ENCODE measurements at regions not wholly inside any gene's neighbourhood (a gene's known extent, or its start where the extent isn't known, plus 50 kb on each side); places are given as distances from the start of the nearest gene placed in this dataset.

DNA sequence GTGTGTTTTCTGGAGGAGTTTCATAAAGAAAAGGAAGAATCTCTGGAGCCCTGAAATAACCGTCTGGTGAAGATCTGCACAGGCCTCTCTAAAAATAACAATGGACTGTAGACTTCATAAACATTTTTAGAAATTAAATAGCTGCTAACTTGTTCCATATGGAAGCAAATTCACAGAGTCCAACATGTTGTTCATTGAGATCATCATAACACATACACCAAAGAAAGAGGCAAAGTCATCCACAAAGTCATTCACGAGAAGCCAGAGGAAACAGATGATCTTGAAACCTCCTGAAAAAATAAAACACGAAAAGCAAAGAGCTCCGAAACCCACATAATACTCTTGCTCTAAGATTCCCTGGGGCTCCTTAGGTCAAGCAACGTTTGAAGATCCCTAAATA lies 347.8 kb downstream of the EFNA5 start:
- TF ChIP-seq POLR2AphosphoS5 (IDR thresholded peaks at IDR 0.05) (no peak), EP300 (IDR thresholded peaks at IDR 0.05) (no peak), POLR2A (IDR thresholded peaks at IDR 0.05) (no peak)
- TF ChIP-seq, protein P1, sequence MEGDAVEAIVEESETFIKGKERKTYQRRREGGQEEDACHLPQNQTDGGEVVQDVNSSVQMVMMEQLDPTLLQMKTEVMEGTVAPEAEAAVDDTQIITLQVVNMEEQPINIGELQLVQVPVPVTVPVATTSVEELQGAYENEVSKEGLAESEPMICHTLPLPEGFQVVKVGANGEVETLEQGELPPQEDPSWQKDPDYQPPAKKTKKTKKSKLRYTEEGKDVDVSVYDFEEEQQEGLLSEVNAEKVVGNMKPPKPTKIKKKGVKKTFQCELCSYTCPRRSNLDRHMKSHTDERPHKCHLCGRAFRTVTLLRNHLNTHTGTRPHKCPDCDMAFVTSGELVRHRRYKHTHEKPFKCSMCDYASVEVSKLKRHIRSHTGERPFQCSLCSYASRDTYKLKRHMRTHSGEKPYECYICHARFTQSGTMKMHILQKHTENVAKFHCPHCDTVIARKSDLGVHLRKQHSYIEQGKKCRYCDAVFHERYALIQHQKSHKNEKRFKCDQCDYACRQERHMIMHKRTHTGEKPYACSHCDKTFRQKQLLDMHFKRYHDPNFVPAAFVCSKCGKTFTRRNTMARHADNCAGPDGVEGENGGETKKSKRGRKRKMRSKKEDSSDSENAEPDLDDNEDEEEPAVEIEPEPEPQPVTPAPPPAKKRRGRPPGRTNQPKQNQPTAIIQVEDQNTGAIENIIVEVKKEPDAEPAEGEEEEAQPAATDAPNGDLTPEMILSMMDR (IDR thresholded peaks at IDR 0.05): no peak
- H3K4me1 ChIP-seq: no peaks in the 10 kb centered on the region
- 73 to 83% (median 79%) methylated on average over 5 of the region's 5 CpGs for WGBS, 5 donors
- no peaks in the 10 kb centered on the region for H3K36me3 ChIP-seq
- H3K4me3 ChIP-seq: no peak overlapping the region
- intact Hi-C loops (cut with DNase I; ENCODE audit: low total_unique reads): no loop called here
- no peak overlapping the region for H3K27ac ChIP-seq
- H3K9me3 ChIP-seq: no peaks in the 10 kb centered on the region
- DNase-seq: peak in 1 of 2 donors; percentile 29
- no peaks in the 10 kb centered on the region for H3K27me3 ChIP-seq

DNA sequence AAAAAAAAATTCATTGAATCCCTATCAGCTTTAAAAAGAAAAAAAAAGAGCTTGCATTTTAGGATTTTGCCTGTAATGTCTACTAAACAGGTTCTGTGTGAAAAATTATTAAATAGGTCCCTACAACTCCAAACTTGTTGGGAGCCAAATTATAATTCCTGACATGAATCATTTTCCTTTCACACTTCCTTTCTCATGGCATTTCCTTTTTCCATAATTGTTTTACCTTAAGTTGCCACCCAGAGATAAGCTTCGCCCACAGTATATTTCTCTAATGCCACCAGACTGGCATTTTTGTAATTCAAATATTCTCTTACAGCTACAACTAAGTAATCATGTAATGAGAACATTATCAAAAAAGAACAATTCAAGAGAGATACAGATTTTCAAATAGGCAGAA lies 348.8 kb downstream of the EFNA5 start:
- TF ChIP-seq, protein P1 (IDR thresholded peaks at IDR 0.05): no peak
- H3K4me1 ChIP-seq: no peaks in the 10 kb centered on the region
- 50 to 71% (median 58%) methylated on average over 1 of the region's 1 CpG for WGBS, 5 donors
- H3K4me3 ChIP-seq: no peak overlapping the region
- no peaks in the 10 kb centered on the region for H3K36me3 ChIP-seq
- H3K9me3 ChIP-seq: no peaks in the 10 kb centered on the region
- intact Hi-C loops (cut with DNase I; ENCODE audit: low total_unique reads): no loop called here
- no peak for DNase-seq
- no peaks in the 10 kb centered on the region for H3K27me3 ChIP-seq
- H3K27ac ChIP-seq: no peak overlapping the region

DNA sequence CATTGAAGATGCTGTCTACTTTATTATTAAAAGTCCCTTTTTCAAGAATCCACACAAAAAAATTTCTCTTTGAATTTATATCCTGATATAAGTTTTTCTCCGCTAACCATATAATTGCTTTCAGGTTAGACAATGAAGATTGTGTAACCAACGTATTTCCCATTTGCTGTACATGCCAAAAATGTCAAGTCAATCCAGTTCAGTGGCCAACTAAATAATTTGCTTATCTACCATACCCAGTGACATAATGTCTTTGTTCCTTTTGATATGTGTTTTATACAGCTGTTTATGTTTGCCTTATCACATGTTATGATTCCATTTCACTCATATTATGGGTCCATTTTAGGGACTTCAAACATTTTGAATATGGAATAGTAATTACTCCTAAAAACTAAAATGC lies 349.9 kb downstream of the EFNA5 start:
- no peak for DNase-seq
- intact Hi-C loops (cut with DNase I; ENCODE audit: low total_unique reads): no loop called here
- H3K27me3 ChIP-seq: no peaks in the 10 kb centered on the region

DNA sequence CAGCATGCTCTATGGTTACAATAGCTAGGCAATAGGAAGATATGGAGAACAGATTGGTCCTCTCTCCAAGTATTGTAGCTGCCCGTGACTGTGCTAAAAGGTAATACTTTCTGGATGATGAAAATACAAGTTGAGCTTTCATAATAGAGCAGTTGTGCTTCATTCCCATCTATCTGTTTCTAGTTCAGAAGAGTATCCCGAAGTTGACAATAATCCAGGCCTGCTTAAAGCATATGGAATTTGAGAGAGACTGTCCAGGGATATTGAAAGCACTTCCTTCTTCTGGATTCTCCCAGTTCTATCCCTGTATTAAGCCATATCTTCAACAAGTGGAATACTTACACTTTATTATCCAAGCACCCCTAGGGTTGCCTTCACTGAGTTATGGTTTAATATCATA lies 350.4 kb downstream of the EFNA5 start:
- intact Hi-C loops (cut with DNase I; ENCODE audit: low total_unique reads): no loop called here
- H3K27ac ChIP-seq: no peak overlapping the region
- H3K9me3 ChIP-seq: no peaks in the 10 kb centered on the region
- no peaks in the 10 kb centered on the region for H3K36me3 ChIP-seq
- H3K4me1 ChIP-seq: no peaks in the 10 kb centered on the region
- no peak for TF ChIP-seq POLR2A (IDR thresholded peaks at IDR 0.05)
- no peaks in the 10 kb centered on the region for H3K27me3 ChIP-seq
- 82 to 92% (median 90%) methylated on average over 2 of the region's 2 CpGs for WGBS, 5 donors
- no peak overlapping the region for H3K4me3 ChIP-seq
- no peak for DNase-seq

More for the DNA sequence above, 349.9 kb downstream of the EFNA5 start:
- Histone ChIP-seq H3K27ac (no peak overlapping the region), H3K4me3 (no peak overlapping the region), H3K36me3 (no peaks in the 10 kb centered on the region), H3K4me1 (no peaks in the 10 kb centered on the region), H3K9me3 (no peaks in the 10 kb centered on the region)
- TF ChIP-seq EP300 (IDR thresholded peaks at IDR 0.05): no peak
- no peak for TF ChIP-seq POLR2AphosphoS5 (IDR thresholded peaks at IDR 0.05)
- no peak for TF ChIP-seq POLR2A (IDR thresholded peaks at IDR 0.05)
- TF ChIP-seq, protein P1 (IDR thresholded peaks at IDR 0.05): no peak
- 31 to 73% (median 58%) methylated on average over 2 of the region's 2 CpGs for WGBS, 5 donors

DNA sequence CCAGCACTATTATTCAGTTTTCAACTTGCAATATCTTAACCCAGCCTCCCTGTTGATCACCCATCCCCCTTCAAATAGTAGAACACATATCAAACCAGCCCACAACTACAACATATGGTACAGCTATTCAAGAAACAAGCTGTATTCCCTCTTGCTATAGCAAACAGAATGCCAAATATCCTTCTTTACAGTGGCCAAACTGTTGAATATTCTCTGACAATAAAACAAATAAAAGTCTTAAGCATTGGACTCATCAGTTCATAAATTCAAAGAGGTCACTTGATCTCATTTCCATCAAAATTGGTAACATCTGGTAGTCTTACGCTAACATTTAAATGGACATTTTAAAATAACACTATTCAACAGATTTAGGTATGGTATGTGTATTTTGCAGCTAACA lies 350.8 kb downstream of the EFNA5 start:
- no peak for TF ChIP-seq POLR2A (IDR thresholded peaks at IDR 0.05)
- no peak for TF ChIP-seq POLR2AphosphoS5 (IDR thresholded peaks at IDR 0.05)
- no peak for TF ChIP-seq EP300 (IDR thresholded peaks at IDR 0.05)
- TF ChIP-seq, protein P1 (IDR thresholded peaks at IDR 0.05): no peak
- peak in 1 of 2 donors; percentile 31 for DNase-seq
- H3K36me3 ChIP-seq: no peaks in the 10 kb centered on the region
- no peaks in the 10 kb centered on the region for H3K27me3 ChIP-seq
- WGBS, 5 donors: 77 to 93% (median 88%) methylated on average over 1 of the region's 1 CpG
- no peaks in the 10 kb centered on the region for H3K4me1 ChIP-seq
- H3K4me3 ChIP-seq: no peak overlapping the region
- intact Hi-C loops (cut with DNase I; ENCODE audit: low total_unique reads): no loop called here
- H3K27ac ChIP-seq: no peak overlapping the region
- no peaks in the 10 kb centered on the region for H3K9me3 ChIP-seq

Data from stomach (tissue), 8 donors.